HepG2 (cell line): ENCODE measurements at regions not wholly inside any gene's neighbourhood (a gene's known extent, or its start where the extent isn't known, plus 50 kb on each side); places are given as distances from the start of the nearest gene placed in this dataset.

Experiments
- ATAC-seq: fragments of 200-7000 bp; cut with Tn5 transposase; 3 replicates; pipeline ENCODE4 v1.9.1; 2020; ENCODE audit warnings: mild to moderate bottlenecking, moderate library complexity
- BruUV-seq: library from RNA; stranded (reverse); fragments of 400-500 nt; replicated peaks from 2 replicates; lab custom pipeline; 2021; lab: Mats Ljungman, UMichigan
- CTCF ChIA-PET: fragments of 300-600 bp; formaldehyde crosslinking; extraction: SDS; loops from one replicate; lab custom pipeline; 2021; ENCODE audit warnings: low total read pairs, inconsistent platforms, low intra/inter-chr PET ratio; lab: Yijun Ruan, JAX
- POLR2A ChIA-PET: fragments of 350-600 bp; sonication (Branson Sonifier 250); formaldehyde crosslinking; loops from one replicate; lab custom pipeline; 2020; ENCODE audit warnings: antibody characterized with exemption, inconsistent platforms; lab: Yijun Ruan, JAX
- DNase-seq: peaks from one replicate; pipeline ENCODE4 v3.0.0-alpha.2; 2015; ENCODE audit warnings: low spot score
- FAIRE-seq: peaks from 3 replicates; lab custom pipeline; 2011; peaks lifted over from hg19 to GRCh38; lab: Jason Lieb, UNC
- H2AFZ ChIP-seq: one replicate; pipeline ENCODE4 v1.6.1; 2011; ENCODE audit warnings: low read length, inconsistent platforms
- H3K27ac ChIP-seq: fragments of 300-600 bp; 3 replicates; pipeline ENCODE4 v1.8.0; 2011; ENCODE audit warnings: mixed run types, mild to moderate bottlenecking, mixed read lengths, low read length, inconsistent platforms; ENCODE audit not compliant: insufficient read depth; ENCODE audit errors: extremely low read length
- H3K27me3 ChIP-seq, 2 experiments: fragments of 200-600 bp in 1 of 2; 2 replicates in 1 of 2; 3 replicates in 1 of 2; pipeline versions ENCODE4 v1.6.0 to v1.8.0; 2011; ENCODE audit warnings: low read length in 2 of 2, mild to moderate bottlenecking in 2 of 2, moderate library complexity in 2 of 2, inconsistent platforms in 1 of 2; ENCODE audit not compliant: insufficient read depth in 2 of 2, control insufficient read depth in 1 of 2
- H3K36me3 ChIP-seq, 2 experiments: fragments of 200-600 bp in 1 of 2; replicated peaks in 1 of 2; 2 replicates in 1 of 2; 3 replicates in 1 of 2; pipeline versions ENCODE4 v1.5.1 to v1.8.0; 2011; ENCODE audit warnings: low read length in 2 of 2, inconsistent platforms in 1 of 2; ENCODE audit not compliant: insufficient read depth in 2 of 2, control insufficient read depth in 1 of 2
- H3K4me1 ChIP-seq: 2 replicates; pipeline ENCODE4 v1.5.1; 2012; ENCODE audit warnings: low read length, inconsistent platforms; ENCODE audit not compliant: insufficient read depth
- H3K4me2 ChIP-seq: 2 replicates; pipeline ENCODE4 v1.6.0; 2011; ENCODE audit warnings: low read depth, low read length, inconsistent platforms
- H3K4me3 ChIP-seq, 3 experiments: fragments of 200-600 bp in 1 of 3; sonication (generic), shearing (Covaris generic) in 1 of 3; replicated peaks in 1 of 3; 2 replicates each; pipeline ENCODE4 v1.5.1; 2011 to 2016; ENCODE audit warnings: low read length in 3 of 3, inconsistent platforms in 2 of 3, low read depth in 2 of 3, mild to moderate bottlenecking in 2 of 3, control low read depth in 1 of 3, mixed read lengths in 1 of 3; ENCODE audit not compliant: insufficient read depth in 1 of 3
- H3K79me2 ChIP-seq: one replicate; pipeline ENCODE4 v1.6.1; 2011; ENCODE audit warnings: low read length, inconsistent platforms; ENCODE audit not compliant: insufficient read depth
- H3K9ac ChIP-seq: 2 replicates; pipeline ENCODE4 v1.6.0; 2011; ENCODE audit warnings: mild to moderate bottlenecking, low read depth, low read length, inconsistent platforms; ENCODE audit not compliant: insufficient read depth
- H3K9me3 ChIP-seq: 2 replicates; pipeline ENCODE4 v1.5.1; 2012; ENCODE audit warnings: mild to moderate bottlenecking, low read length
- H4K20me1 ChIP-seq: 2 replicates; pipeline ENCODE4 v1.6.0; 2011; ENCODE audit warnings: inconsistent platforms, mild to moderate bottlenecking, low read length, moderate library complexity; ENCODE audit not compliant: insufficient read depth
- ARHGAP35 ChIP-seq: sonication (generic); formaldehyde crosslinking; IDR thresholded peaks from 2 replicates; pipeline ENCODE4 v1.9.0; 2022; ENCODE audit warnings: mild to moderate bottlenecking, inconsistent platforms, moderate library complexity, missing genetic modification reagents, borderline replicate concordance
- GZF1 ChIP-seq: sonication (generic); formaldehyde crosslinking; IDR thresholded peaks from 2 replicates; pipeline ENCODE4 v1.5.1; 2020; ENCODE audit warnings: mild to moderate bottlenecking, missing genetic modification reagents
- IKZF1 ChIP-seq: fragments of 450-650 bp; IDR thresholded peaks from 2 replicates; pipeline ENCODE4 v1.7.1; 2016
- NFIB ChIP-seq: sonication (generic); formaldehyde crosslinking; IDR thresholded peaks from 2 replicates; pipeline ENCODE4 v1.9.0; 2021; ENCODE audit warnings: missing genetic modification reagents, mild to moderate bottlenecking, borderline replicate concordance
- PLRG1 ChIP-seq: fragments of 450-650 bp; conservative IDR thresholded peaks from 2 replicates; pipeline ENCODE4 v1.6.1; 2016
- POLR2G ChIP-seq: fragments of 200-400 bp; formaldehyde crosslinking; IDR thresholded peaks from 2 replicates; pipeline ENCODE4 v1.6.1; 2018; ENCODE audit warnings: mild to moderate bottlenecking, low read depth, low read length, moderate library complexity
- ZBTB38 ChIP-seq: sonication (generic); formaldehyde crosslinking; IDR thresholded peaks from 2 replicates; pipeline ENCODE4 v1.5.1; 2020; ENCODE audit warnings: mild to moderate bottlenecking, missing genetic modification reagents
- WGBS: methylation state at CpG from one replicate; pipeline ENCODE4 v1.1.6; 2017; ENCODE audit warnings: low lambda C conversion rate; 5-methylcytosine and 5-hydroxymethylcytosine counted together
- in situ Hi-C: cut with HindIII; loops from 2 replicates; pipeline ENCODE4 v1.10.0; 2017; ENCODE audit warnings: low pct_unique_long_range_greater_than_20kb; ENCODE audit not compliant: extremely low pct_ligation_motif_present
- intact Hi-C: fragments of 100-400 bp; cut with micrococcal nuclease; formaldehyde crosslinking; loops from one replicate; pipeline ENCODE4 v1.10.0; 2022; ENCODE audit not compliant: unreplicated experiment
- TF ChIP-seq, protein P1 (sequence below): IDR thresholded peaks from 2 replicates; pipeline ENCODE4 v1.4.0; 2020; ENCODE audit warnings: mild to moderate bottlenecking, missing genetic modification reagents

- ATAC-seq, result no peak
- no peak overlapping the region for H3K4me3 ChIP-seq
- no peaks in the 10 kb centered on the region for H3K4me1 ChIP-seq
- 0% methylated on average over 1 of the region's 1 CpG for WGBS
- H3K27me3 ChIP-seq, result no peaks in the 10 kb centered on the region
- no peak overlapping the region for H3K9ac ChIP-seq
- no peak for DNase-seq
- ChIA-PET CTCF (no interaction called here), POLR2A (no interaction called here)
- no peaks in the 10 kb centered on the region for H4K20me1 ChIP-seq
- no peak overlapping the region for H2AFZ ChIP-seq
- no peak overlapping the region for H3K27ac ChIP-seq
- in situ Hi-C loops, result no loop called here
- TF ChIP-seq, protein P1, sequence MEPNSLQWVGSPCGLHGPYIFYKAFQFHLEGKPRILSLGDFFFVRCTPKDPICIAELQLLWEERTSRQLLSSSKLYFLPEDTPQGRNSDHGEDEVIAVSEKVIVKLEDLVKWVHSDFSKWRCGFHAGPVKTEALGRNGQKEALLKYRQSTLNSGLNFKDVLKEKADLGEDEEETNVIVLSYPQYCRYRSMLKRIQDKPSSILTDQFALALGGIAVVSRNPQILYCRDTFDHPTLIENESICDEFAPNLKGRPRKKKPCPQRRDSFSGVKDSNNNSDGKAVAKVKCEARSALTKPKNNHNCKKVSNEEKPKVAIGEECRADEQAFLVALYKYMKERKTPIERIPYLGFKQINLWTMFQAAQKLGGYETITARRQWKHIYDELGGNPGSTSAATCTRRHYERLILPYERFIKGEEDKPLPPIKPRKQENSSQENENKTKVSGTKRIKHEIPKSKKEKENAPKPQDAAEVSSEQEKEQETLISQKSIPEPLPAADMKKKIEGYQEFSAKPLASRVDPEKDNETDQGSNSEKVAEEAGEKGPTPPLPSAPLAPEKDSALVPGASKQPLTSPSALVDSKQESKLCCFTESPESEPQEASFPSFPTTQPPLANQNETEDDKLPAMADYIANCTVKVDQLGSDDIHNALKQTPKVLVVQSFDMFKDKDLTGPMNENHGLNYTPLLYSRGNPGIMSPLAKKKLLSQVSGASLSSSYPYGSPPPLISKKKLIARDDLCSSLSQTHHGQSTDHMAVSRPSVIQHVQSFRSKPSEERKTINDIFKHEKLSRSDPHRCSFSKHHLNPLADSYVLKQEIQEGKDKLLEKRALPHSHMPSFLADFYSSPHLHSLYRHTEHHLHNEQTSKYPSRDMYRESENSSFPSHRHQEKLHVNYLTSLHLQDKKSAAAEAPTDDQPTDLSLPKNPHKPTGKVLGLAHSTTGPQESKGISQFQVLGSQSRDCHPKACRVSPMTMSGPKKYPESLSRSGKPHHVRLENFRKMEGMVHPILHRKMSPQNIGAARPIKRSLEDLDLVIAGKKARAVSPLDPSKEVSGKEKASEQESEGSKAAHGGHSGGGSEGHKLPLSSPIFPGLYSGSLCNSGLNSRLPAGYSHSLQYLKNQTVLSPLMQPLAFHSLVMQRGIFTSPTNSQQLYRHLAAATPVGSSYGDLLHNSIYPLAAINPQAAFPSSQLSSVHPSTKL (CRISPR knock-in tag), result no peak
- no peak for TF ChIP-seq POLR2G
- TF ChIP-seq ZBTB38 (CRISPR knock-in tag), result no peak
- no peaks in the 10 kb centered on the region for H3K9me3 ChIP-seq
- H3K79me2 ChIP-seq, result no peaks in the 10 kb centered on the region
- H3K4me2 ChIP-seq, result no peak overlapping the region
- BruUV-seq, result no TSS peak
- intact Hi-C loops, result no loop called here
- no peak for FAIRE-seq
- H3K36me3 ChIP-seq, result no peaks in the 10 kb centered on the region
These were observed 83.1 kb downstream of the LRATD1 start for GRCh38 chr2:14715600-14715999.

GRCh38 chr2:14716319-14716718 is 83.8 kb downstream of the LRATD1 start:
- TF ChIP-seq GZF1 (CRISPR knock-in tag) (no peak), IKZF1 (no peak), PLRG1 (no peak), NFIB (CRISPR knock-in tag) (no peak), ARHGAP35 (CRISPR knock-in tag) (no peak)
- H3K4me1 ChIP-seq, result no peaks in the 10 kb centered on the region
- no peak overlapping the region for H3K9ac ChIP-seq
- in situ Hi-C loops (no loop called here), intact Hi-C loops (no loop called here)
- no peak for ATAC-seq
- POLR2A ChIA-PET, result no interaction called here
- H3K9me3 ChIP-seq, result no peaks in the 10 kb centered on the region
- no peaks in the 10 kb centered on the region for H3K36me3 ChIP-seq
- no peak overlapping the region for H2AFZ ChIP-seq
- no peak overlapping the region for H3K27ac ChIP-seq
- no peaks in the 10 kb centered on the region for H3K27me3 ChIP-seq
- H4K20me1 ChIP-seq, result no peaks in the 10 kb centered on the region
- H3K4me2 ChIP-seq, result no peak overlapping the region
- WGBS, result 0% methylated on average over 1 of the region's 1 CpG
- no TSS peak for BruUV-seq
- CTCF ChIA-PET, result no interaction called here
- no peak overlapping the region for H3K4me3 ChIP-seq
- DNase-seq, result no peak
- FAIRE-seq, result no peak
- no peaks in the 10 kb centered on the region for H3K79me2 ChIP-seq
